HG03066 (cell line): ENCODE measurements at regions not wholly inside any gene's neighbourhood (a gene's known extent, or its start where the extent isn't known, plus 50 kb on each side); places are given as distances from the start of the nearest gene placed in this dataset.
"Not testable (repeated sequence)": the region's sequence is repeated elsewhere in the genome, so short reads cannot be mapped to it uniquely, and the experiment has no call there.

Experiments
- ATAC-seq: cut with Tn5 transposase; IDR thresholded peaks from one replicate; pipeline ENCODE4 v1.9.1; 2021; ENCODE audit warnings: low read depth; ENCODE audit not compliant: unreplicated experiment

DNA sequence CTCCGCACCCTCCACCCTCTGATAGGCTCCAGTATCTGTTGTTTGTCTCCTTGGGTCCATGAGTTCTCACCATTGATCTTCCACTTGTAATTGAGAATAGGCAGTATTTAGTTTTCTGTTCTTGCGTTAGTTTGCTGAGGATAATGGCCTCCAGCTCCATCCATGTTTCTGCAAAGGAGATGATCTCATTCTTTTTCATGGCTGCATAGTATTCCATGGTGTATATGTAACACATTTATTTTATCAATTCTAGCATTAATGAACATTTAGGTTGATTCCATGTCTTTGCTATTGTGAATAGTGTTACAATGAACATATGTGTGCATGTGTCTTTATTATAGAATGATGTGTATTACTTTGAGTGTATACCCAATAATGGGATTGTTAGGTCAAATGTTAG lies 814.6 kb upstream of the FRG1 start:
- ATAC-seq, result no peak

GRCh38 chr4:189128341-189128740 lies 812.3 kb upstream of the FRG1 start:
- ATAC-seq, result no peak

DNA sequence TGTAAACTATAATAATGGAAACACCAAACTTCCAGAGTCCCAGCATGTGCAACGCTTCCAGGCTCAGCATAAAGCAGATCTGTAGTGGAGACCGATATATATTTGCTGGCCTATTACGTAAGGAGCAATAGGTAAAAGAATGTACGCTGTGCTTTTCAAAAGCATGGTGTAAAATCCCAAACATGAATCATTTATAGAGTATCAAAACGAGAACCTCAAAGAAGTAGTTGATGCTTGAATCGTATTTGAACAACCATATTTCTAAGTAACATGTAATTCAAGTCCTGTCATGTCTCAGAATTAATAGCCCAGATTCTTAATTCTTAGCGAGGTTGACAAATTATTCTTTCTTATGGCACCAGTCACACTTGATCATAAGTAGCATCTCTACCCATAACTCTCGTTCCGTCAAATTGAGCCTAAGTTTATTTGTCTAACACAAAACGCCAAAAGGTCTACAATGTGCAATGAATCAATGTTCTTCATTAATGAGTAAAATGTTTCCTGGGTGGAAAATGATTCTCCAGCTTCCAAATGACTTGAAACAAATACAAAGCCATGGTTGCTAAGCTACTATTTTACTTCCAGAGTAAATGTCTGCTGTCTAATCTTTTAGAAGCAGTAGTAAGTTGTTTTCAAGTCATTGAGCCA lies 811.5 kb upstream of the FRG1 start:
- ATAC-seq, result no peak

DNA sequence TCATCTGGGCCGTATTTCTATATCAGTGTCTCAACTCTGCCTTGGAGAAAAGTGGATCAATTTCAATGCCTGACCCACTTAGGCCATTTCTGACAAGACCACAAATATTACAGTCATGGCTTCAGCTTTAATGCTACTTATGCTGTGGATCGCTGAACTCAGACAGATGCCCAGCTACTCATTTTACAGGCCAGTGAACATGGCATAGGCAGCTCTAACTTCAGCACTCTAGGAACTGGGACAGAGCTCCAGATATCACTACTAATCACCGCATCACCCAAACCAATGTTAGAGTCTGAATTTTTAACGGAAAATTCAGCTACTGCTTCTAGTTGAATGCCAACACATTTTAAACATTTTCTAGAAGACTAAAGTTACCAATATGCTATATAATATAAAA lies 809.6 kb upstream of the FRG1 start:
- no peak for ATAC-seq

DNA sequence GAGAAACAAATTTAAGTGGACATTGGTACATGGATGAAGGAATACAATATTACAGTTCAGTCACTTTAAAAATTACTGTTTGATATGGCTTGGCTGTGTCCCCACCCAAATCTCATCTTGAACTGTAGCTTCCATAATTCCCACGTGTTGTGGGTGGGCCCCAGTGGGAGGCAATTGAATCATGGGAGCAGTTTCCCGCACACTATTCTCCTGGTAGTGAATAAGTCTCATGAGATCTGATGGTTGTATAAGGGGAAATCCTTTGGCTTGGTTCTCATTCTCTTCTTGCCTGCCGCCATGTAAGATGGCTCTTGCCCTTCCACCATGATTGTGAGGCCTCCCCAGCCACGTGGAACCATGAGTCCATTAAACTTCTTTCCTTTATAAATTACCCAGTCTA lies 804.2 kb upstream of the FRG1 start:
- ATAC-seq, result no peak

- ATAC-seq, result no peak
These were observed 797.3 kb upstream of the FRG1 start for GRCh38 chr4:189143263-189143952.

DNA sequence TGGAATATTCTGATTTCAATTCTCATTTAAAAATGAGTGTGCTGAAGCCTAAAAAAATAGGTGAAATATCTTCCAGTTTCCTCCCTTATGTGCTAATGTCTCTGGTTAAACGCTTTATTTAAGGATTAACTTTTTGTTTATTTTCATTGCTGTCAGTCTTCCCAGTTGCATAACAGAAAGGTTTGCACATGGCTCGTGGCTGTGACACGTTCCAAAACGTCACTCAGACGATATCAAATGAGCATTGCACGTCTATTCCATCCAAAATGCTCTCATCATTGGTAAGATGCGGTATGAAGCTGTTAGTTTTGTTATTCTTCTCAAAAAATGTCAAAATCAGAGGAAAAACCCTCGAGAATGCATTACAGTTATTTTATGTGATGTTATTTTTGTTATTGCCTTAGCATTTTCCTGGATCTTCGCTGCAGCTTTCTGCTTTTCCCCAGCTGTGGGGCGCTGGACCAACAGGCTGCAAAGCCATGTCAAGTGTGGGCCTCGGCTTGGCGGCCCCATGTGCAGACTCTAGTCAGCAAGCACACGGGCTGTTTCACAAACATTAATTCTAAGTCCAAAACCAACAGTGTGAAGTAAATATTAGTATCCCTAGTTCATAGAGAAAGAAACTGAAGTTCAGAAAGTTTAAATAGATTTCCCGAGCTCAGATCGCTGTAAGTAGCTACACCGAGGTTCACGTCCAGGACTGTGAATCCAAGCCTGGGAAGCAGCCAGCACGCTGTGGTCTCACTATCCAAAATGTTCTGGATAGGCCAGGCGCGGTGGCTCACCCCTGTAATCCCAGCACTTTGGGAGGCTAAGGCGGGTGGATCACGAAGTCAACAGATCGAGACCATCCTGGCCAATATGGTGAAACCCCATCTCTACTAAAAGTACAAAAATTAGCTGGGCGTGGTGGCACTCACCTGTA lies 793.4 kb upstream of the FRG1 start:
- ATAC-seq, result no peak

DNA sequence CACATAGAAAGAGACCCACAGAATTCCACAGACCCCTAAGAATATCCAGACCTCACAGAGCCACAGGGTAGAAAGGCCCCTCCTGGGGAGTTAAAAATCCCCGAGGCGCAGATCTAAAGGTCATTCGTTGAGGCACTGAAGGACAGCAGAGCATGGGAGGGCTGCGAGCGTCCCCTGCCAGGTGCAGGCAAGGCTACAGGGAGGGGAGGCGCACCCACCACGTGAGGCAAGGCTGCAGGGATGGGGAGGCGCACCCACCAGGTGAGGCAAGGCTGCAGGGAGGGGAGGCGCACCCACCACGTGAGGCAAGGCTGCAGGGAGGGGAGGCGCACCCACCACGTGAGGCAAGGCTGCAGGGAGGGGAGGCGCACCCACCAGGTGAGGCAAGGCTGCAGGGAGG lies 785.6 kb upstream of the FRG1 start:
- not testable (repeated sequence) for ATAC-seq

- ATAC-seq, result no peak
These were observed 778.4 kb upstream of the FRG1 start for GRCh38 chr4:189162073-189162789.

DNA sequence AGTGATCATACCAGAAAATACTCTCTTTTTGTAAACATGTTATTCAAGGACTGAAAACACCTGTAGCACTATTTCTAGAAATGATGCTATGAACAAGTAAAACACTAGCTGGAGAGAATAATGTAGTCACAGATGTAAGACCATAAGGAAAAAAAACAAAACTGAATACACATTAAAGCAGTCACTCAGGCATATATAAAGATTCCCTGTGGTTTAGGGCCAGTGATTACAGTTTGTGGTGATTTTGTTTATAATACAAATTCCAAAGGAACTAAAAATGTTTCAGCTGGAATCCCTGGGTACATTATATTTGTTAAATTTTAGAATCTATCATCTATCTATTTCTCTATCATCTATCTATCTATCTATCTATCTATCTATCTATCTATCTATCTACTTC lies 777.8 kb upstream of the FRG1 start:
- ATAC-seq, result no peak

DNA sequence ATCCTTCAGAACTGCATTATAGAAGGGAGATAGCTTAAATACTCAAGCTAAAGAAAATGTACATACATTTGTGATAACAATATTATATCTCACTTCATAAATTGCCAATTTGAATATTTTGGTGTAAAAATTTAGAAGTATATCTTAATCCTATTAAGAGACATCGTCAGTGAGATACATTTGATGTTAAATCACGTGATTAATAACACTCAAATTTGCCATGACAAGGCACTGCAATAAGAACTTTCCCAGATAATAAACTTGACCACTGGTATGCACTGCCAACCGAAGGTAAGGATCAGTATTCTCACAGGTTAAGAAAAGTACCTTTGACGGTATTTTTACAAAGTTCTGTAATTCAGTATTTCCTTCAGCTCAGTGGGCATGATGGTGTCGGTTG lies 764.7 kb upstream of the FRG1 start:
- ATAC-seq, result no peak

GRCh38 chr4:189177130-189177529 lies 763.5 kb upstream of the FRG1 start:
- ATAC-seq, result no peak

GRCh38 chr4:189178125-189178746 lies 762.4 kb upstream of the FRG1 start:
- no peak for ATAC-seq

DNA sequence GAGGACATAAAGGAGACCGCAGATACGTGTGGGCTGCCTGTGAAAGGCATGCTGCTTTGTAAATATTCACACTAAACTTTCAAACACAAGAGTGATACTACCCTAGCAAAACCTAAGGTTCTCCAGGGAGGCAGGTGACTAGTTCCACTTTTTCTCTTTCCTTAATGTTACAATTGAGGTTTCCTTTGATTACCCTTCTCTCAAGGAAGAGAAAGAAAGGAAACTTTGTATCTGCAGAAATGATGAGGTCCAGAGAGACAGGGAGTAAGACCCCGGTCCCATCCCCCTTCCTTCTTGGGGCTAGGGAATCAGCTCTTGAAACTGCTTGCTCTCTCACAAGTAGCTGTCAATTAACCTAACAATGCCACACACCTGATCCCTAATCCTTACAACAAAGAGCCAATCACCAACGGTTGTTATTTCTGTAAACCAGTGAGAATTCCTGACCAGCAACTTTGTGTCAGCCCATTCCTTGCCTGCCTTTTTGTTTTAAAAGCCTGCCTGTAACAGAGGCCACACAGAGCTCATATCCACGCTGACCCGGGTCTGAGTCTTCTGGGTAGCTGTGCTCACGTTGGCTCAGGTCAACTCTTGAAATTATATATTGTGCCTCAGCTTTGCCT lies 754.8 kb upstream of the FRG1 start:
- no peak for ATAC-seq

DNA sequence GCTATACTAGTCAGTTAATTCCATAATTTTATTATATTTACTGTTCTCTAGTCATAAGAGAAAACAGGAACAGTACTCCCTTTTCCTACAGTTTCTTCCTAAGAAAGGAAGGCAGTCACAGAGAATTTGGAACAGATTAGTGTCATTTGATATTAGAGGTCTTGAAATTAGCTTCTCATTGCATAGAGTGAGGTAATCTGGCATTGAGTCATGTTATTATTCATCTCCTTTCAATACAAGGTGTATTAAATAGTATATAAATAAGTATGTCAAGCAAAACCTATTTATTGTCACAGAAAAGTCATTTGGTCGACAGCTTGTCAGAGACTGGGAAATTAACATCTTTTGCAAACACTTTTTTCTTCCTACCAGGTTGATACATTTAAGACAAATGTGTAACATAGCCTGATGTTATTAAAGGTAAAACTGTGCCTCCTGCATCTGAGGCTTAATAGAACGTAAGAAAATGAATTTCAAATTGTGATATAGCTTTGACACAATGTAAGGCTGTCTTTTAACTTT lies 753.1 kb upstream of the FRG1 start:
- ATAC-seq, result no peak

- ATAC-seq, result no peak
These were observed 742.0 kb upstream of the FRG1 start for GRCh38 chr4:189198624-189199023.

DNA sequence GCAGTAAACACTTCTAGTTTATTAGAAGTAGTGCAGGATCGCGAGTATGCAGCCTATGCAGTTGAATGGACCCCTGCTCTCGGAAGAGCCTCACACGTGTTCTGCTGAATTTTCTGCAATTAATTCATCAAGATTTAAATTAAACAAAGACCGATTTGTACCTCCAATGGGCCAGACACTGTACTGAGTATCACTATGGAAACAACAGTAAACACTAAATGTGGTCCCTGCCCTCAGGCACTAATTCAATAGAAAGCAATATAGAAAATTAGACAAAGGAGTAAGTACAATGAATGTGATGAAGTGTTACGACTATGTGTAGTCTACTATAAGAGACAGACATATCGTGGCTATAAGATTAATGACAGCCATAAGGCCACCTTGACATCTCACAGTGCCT lies 740.3 kb upstream of the FRG1 start:
- ATAC-seq, result no peak

GRCh38 chr4:189202182-189202868 lies 738.3 kb upstream of the FRG1 start:
- ATAC-seq, result no peak

DNA sequence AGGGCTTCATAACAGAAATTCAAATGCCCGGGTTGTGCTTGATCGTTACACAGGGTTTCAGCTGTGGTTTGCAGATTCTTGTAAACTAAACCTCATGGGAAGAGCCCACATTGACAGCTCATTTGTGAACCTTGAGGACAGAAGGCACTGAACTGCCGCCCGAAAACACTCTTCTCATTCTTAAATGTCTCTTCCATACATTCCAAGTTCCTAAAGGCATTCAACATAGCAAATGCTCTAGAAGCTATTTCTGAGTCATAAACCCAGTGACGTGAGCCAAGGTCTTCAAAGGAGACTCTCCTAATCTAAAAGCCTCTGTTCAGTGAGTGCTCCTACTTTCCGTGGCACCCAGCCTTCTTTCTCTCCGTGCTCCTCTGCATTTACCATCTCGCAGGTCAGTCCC lies 737.8 kb upstream of the FRG1 start:
- ATAC-seq, result no peak
